MM.1S (cell line): ENCODE measurements at regions not wholly inside any gene's neighbourhood (a gene's known extent, or its start where the extent isn't known, plus 50 kb on each side); places are given as distances from the start of the nearest gene placed in this dataset.

Source experiments
- DNase-seq: peaks from one replicate; pipeline ENCODE4 v3.0.0-alpha.2; 2015
- H2AFZ ChIP-seq: fragments of 300-600 bp; sonication (generic); 2 replicates; pipeline ENCODE4 v1.6.0; 2016; ENCODE audit warnings: antibody characterized with exemption, low read length
- H3F3A ChIP-seq: fragments of 300-600 bp; sonication (generic); 2 replicates; pipeline ENCODE4 v1.6.1; 2016; ENCODE audit warnings: mild to moderate bottlenecking, antibody characterized with exemption, low read length, moderate library complexity, mixed read lengths; ENCODE audit not compliant: insufficient read depth
- H3K27ac ChIP-seq: fragments of 300-600 bp; sonication (generic); 2 replicates; pipeline ENCODE4 v1.5.1; 2016; ENCODE audit warnings: mild to moderate bottlenecking, low read length
- H3K27me3 ChIP-seq: fragments of 300-600 bp; sonication (generic); replicated peaks from 2 replicates; pipeline ENCODE4 v1.6.0; 2016; ENCODE audit warnings: low read length; ENCODE audit not compliant: insufficient read depth
- H3K36me3 ChIP-seq: fragments of 300-600 bp; sonication (generic); replicated peaks from 2 replicates; pipeline ENCODE4 v1.6.1; 2016; ENCODE audit warnings: mild to moderate bottlenecking, low read length, mixed read lengths; ENCODE audit not compliant: insufficient read depth
- H3K4me1 ChIP-seq: fragments of 300-600 bp; sonication (generic); 2 replicates; pipeline ENCODE4 v1.6.1; 2016; ENCODE audit warnings: low read length, mixed read lengths
- H3K4me2 ChIP-seq: fragments of 300-600 bp; sonication (generic); 2 replicates; pipeline ENCODE4 v1.6.0; 2016; ENCODE audit warnings: low read depth, low read length
- H3K4me3 ChIP-seq: fragments of 300-600 bp; sonication (generic); 2 replicates; pipeline ENCODE4 v1.5.1; 2016; ENCODE audit warnings: low read length, mixed read lengths
- H3K79me2 ChIP-seq: fragments of 300-600 bp; sonication (generic); 2 replicates; pipeline ENCODE4 v1.6.1; 2016; ENCODE audit warnings: mixed run types, low read length, mixed read lengths
- H3K9ac ChIP-seq: fragments of 300-600 bp; sonication (generic); 2 replicates; pipeline ENCODE4 v1.6.1; 2016; ENCODE audit warnings: low read length, mixed read lengths
- H3K9me2 ChIP-seq: fragments of 300-600 bp; sonication (generic); replicated peaks from 2 replicates; pipeline ENCODE4 v1.6.1; 2016; ENCODE audit warnings: mild to moderate bottlenecking, low read length, mixed read lengths; ENCODE audit not compliant: insufficient read depth
- H3K9me3 ChIP-seq: fragments of 300-600 bp; sonication (generic); replicated peaks from 2 replicates; pipeline ENCODE4 v1.6.1; 2016; ENCODE audit warnings: mild to moderate bottlenecking, low read length, mixed read lengths; ENCODE audit not compliant: insufficient read depth
- H4K20me1 ChIP-seq: fragments of 300-600 bp; sonication (generic); 2 replicates; pipeline ENCODE4 v1.6.1; 2016; ENCODE audit warnings: mild to moderate bottlenecking, low read length, moderate library complexity, mixed read lengths; ENCODE audit not compliant: insufficient read depth
- EZH2 ChIP-seq: fragments of 300-600 bp; sonication (generic); optimal IDR thresholded peaks from 2 replicates; pipeline ENCODE3; 2017; ENCODE audit warnings: low read depth, mild to moderate bottlenecking, antibody characterized with exemption, low read length, mixed read lengths
- EZH2phosphoT487 ChIP-seq: fragments of 300-600 bp; sonication (generic); IDR thresholded peaks from 2 replicates; pipeline ENCODE4 v1.6.1; 2018; ENCODE audit warnings: antibody characterized with exemption, low read length
- TF ChIP-seq, protein P1 (sequence below): fragments of 300-600 bp; sonication (generic); IDR thresholded peaks from 2 replicates; pipeline ENCODE4 v1.5.1; 2016; ENCODE audit warnings: antibody characterized with exemption, low read length, mixed read lengths

- Histone ChIP-seq H3K79me2 (no peaks in the 10 kb centered on the region), H3K27ac (no peak overlapping the region), H4K20me1 (no peaks in the 10 kb centered on the region), H3K9ac (no peak overlapping the region), H3K9me3 (no peaks in the 10 kb centered on the region), H3K27me3 (no peaks in the 10 kb centered on the region), H3K4me3 (no peak overlapping the region), H3F3A (no peaks in the 10 kb centered on the region), H3K4me2 (no peak overlapping the region), H3K4me1 (no peaks in the 10 kb centered on the region), H2AFZ (no peak overlapping the region), H3K9me2 (no peaks in the 10 kb centered on the region), H3K36me3 (no peaks in the 10 kb centered on the region)
- no peak for DNase-seq
- TF ChIP-seq EZH2phosphoT487 (no peak), EZH2 (no peak)
- TF ChIP-seq, protein P1, sequence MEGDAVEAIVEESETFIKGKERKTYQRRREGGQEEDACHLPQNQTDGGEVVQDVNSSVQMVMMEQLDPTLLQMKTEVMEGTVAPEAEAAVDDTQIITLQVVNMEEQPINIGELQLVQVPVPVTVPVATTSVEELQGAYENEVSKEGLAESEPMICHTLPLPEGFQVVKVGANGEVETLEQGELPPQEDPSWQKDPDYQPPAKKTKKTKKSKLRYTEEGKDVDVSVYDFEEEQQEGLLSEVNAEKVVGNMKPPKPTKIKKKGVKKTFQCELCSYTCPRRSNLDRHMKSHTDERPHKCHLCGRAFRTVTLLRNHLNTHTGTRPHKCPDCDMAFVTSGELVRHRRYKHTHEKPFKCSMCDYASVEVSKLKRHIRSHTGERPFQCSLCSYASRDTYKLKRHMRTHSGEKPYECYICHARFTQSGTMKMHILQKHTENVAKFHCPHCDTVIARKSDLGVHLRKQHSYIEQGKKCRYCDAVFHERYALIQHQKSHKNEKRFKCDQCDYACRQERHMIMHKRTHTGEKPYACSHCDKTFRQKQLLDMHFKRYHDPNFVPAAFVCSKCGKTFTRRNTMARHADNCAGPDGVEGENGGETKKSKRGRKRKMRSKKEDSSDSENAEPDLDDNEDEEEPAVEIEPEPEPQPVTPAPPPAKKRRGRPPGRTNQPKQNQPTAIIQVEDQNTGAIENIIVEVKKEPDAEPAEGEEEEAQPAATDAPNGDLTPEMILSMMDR, result no peak
Observed at GRCh38 chr3:17844236-17844635, 101.8 kb upstream of the TBC1D5 start.

DNA sequence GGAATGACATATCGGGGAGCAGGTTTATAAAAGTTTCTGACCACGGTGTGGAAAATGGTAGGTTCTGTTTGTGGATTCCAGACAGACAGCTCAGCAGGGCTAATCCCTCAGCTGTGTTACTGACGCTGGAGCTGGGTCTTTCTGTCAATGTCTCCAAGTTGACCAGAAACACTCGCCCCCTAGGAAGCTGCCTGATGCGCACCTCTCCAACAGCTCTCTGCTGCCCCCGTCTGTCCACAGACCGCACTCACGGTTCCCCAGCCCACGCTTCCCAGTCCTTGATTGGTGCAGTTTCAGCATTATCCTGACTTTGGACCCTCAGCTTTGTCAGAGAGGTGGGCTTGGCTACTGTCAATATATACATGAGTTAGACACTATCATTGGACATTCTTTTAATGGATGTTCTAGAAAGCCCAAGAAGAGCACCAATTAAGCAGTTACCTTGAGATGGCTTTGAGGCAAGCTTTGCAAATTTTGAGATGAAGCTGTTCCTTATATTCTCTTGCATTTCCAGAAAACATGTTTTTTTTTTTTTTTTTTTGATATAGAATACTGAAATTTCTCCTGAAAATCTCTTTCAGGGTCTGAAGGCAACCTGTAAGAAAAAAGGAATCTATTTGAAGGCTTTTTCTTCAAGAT is 98.9 kb upstream of the TBC1D5 start:
- H4K20me1 ChIP-seq, result no peaks in the 10 kb centered on the region
- H2AFZ ChIP-seq, result no peak overlapping the region
- H3K79me2 ChIP-seq, result no peaks in the 10 kb centered on the region
- H3K27me3 ChIP-seq, result no peaks in the 10 kb centered on the region
- no peaks in the 10 kb centered on the region for H3K9me2 ChIP-seq
- no peak overlapping the region for H3K4me3 ChIP-seq
- H3K9ac ChIP-seq, result no peak overlapping the region
- no peak overlapping the region for H3K27ac ChIP-seq
- no peak overlapping the region for H3K4me2 ChIP-seq
- H3K9me3 ChIP-seq, result no peaks in the 10 kb centered on the region
- H3F3A ChIP-seq, result no peaks in the 10 kb centered on the region
- DNase-seq, result peak; percentile 40
- no peaks in the 10 kb centered on the region for H3K36me3 ChIP-seq
- TF ChIP-seq, protein P1, result peak; percentile 96
- no peak for TF ChIP-seq EZH2phosphoT487
- no peaks in the 10 kb centered on the region for H3K4me1 ChIP-seq

DNA sequence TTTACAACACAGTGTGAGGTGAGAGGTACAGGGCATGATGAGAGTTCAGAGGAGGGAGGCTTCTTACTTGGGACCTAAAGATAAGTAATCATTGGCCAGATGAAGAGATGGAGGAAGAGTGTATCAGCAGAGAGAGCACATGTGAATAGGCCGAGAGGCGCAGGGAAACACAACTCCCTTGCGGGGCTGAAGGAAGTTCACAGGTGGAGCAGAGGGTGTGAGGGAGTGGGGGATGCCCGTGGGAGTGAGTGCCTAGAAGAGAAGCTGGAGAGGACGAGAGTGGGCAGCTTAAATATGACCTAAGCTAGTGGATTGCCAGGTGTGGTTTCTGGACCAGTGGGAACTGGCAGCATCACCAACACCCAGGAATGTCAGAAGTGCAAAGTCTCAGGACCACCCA is 98.2 kb upstream of the TBC1D5 start:
- Histone ChIP-seq H3K9me2 (no peaks in the 10 kb centered on the region), H3K79me2 (no peaks in the 10 kb centered on the region), H4K20me1 (no peaks in the 10 kb centered on the region), H3K36me3 (no peaks in the 10 kb centered on the region), H3K27me3 (no peaks in the 10 kb centered on the region), H2AFZ (no peak overlapping the region), H3K9ac (no peak overlapping the region), H3K4me1 (no peaks in the 10 kb centered on the region), H3K27ac (no peak overlapping the region), H3K4me3 (no peak overlapping the region), H3K4me2 (no peak overlapping the region), H3F3A (no peaks in the 10 kb centered on the region), H3K9me3 (no peaks in the 10 kb centered on the region)
- TF ChIP-seq, protein P1, result no peak
- no peak for TF ChIP-seq EZH2phosphoT487
- no peak for TF ChIP-seq EZH2
- no peak for DNase-seq
